ENCODE measurements at regions not wholly inside any gene's neighbourhood (a gene's known extent, or its start where the extent isn't known, plus 50 kb on each side); places are given as distances from the start of the nearest gene placed in this dataset.

DNA sequence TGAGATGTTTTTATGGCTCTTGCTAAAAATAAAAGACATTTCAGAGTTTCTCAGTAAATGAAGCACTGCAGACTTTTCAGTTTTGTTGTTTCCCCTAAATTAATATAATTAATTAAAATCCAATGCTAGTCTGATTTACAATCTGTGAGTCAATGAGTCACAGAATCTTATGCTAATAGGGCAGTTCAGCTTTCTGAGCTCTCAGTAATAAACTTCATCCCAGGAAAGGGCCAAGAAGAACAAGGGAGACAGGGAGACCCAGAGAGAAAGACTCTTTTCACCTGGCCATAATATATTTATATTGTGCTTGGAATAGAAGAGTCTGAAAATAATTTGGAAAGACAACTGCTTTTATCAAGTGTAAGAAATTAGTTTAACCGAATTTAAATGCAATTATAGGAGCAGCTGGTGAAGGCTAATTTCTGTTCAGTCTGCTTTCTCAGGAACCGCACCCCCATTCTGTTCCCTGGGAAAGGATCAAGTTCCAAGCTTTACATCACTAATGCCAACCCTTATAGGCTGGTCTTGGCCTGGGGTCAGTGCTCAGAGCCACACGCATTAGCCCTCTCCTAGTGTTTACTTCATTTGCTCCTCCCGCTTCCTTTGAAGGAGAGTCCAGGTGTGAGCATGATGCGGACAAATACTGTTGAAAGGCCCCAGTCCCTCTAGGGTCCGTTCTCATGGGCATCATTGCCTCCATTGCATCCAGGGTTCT lies 145.6 kb downstream of the ZBTB18 start:
- TF ChIP-seq YY1 (IDR thresholded peaks at IDR 0.05; ENCODE audit: insufficient read depth, insufficient read length) (no peak), ZNF274 (IDR thresholded peaks at IDR 0.05; ENCODE audit: low read depth, low read length) (no peak)

All from NT2/D1 (cell line).